ENCODE measurements at regions not wholly inside any gene's neighbourhood (a gene's known extent, or its start where the extent isn't known, plus 50 kb on each side); places are given as distances from the start of the nearest gene placed in this dataset.

GRCh38 chr3:153096731-153097131 lies 65.3 kb upstream of the RAP2B start:
- Mint-ChIP-seq H3K27ac (no peak overlapping the region), H3K9me3 (no peaks in the 10 kb centered on the region), H3K27me3 (ENCODE audit: insufficient read depth, low read depth) (no peaks in the 10 kb centered on the region), H3K4me1 (no peaks in the 10 kb centered on the region), H3K36me3 (no peaks in the 10 kb centered on the region), H3K4me3 (no peak overlapping the region)
- DNase-seq (ENCODE audit: low spot score): no peak
- Histone ChIP-seq H3K4me1 (no peaks in the 10 kb centered on the region), H3K36me3 (no peaks in the 10 kb centered on the region), H3K79me2 (ENCODE audit: low read depth) (no peaks in the 10 kb centered on the region), H4K20me1 (ENCODE audit: low read depth) (no peaks in the 10 kb centered on the region), H3K27ac (no peak overlapping the region), H3K9ac (no peak overlapping the region), H3K4me3 (no peak overlapping the region), H3F3A (ENCODE audit: low read depth) (no peaks in the 10 kb centered on the region), H2AFZ (replicated peaks) (no peak overlapping the region), H3K4me2 (no peak overlapping the region), H3K9me3 (ENCODE audit: low read depth) (no peaks in the 10 kb centered on the region), H3K27me3 (no peaks in the 10 kb centered on the region)
- TF ChIP-seq CTCF (IDR thresholded peaks at IDR 0.05) (no peak), EZH2 (IDR thresholded peaks at IDR 0.05) (no peak), EZH2phosphoT487 (IDR thresholded peaks at IDR 0.05) (no peak)

GRCh38 chr3:153097213-153097612 lies 64.8 kb upstream of the RAP2B start:
- Mint-ChIP-seq H3K27me3 (ENCODE audit: insufficient read depth, low read depth) (no peaks in the 10 kb centered on the region), H3K36me3 (no peaks in the 10 kb centered on the region), H3K27ac (no peak overlapping the region), H3K4me1 (no peaks in the 10 kb centered on the region), H3K4me3 (no peak overlapping the region), H3K9me3 (no peaks in the 10 kb centered on the region)
- no peak overlapping the region for H3K4me3 ChIP-seq
- H4K20me1 ChIP-seq (ENCODE audit: low read depth): no peaks in the 10 kb centered on the region
- no peaks in the 10 kb centered on the region for H3K4me1 ChIP-seq
- no peaks in the 10 kb centered on the region for H3F3A ChIP-seq (ENCODE audit: low read depth)
- no peak for DNase-seq (ENCODE audit: low spot score)
- H2AFZ ChIP-seq (replicated peaks): no peak overlapping the region
- no peaks in the 10 kb centered on the region for H3K27me3 ChIP-seq
- H3K27ac ChIP-seq: no peak overlapping the region
- H3K9me3 ChIP-seq (ENCODE audit: low read depth): no peaks in the 10 kb centered on the region
- TF ChIP-seq EZH2 (IDR thresholded peaks at IDR 0.05) (no peak), EZH2phosphoT487 (IDR thresholded peaks at IDR 0.05) (no peak), CTCF (IDR thresholded peaks at IDR 0.05) (no peak)
- H3K36me3 ChIP-seq: no peaks in the 10 kb centered on the region
- no peak overlapping the region for H3K4me2 ChIP-seq
- H3K79me2 ChIP-seq (ENCODE audit: low read depth): no peaks in the 10 kb centered on the region
- no peak overlapping the region for H3K9ac ChIP-seq

GRCh38 chr3:153099131-153099530 lies 62.9 kb upstream of the RAP2B start:
- Mint-ChIP-seq H3K4me3 (no peak overlapping the region), H3K36me3 (no peaks in the 10 kb centered on the region), H3K27me3 (ENCODE audit: insufficient read depth, low read depth) (no peaks in the 10 kb centered on the region), H3K4me1 (no peaks in the 10 kb centered on the region), H3K9me3 (no peaks in the 10 kb centered on the region), H3K27ac (no peak overlapping the region)
- Histone ChIP-seq H3K27me3 (no peaks in the 10 kb centered on the region), H2AFZ (replicated peaks) (no peak overlapping the region), H3F3A (ENCODE audit: low read depth) (no peaks in the 10 kb centered on the region), H3K4me3 (no peak overlapping the region), H3K4me2 (no peak overlapping the region), H3K79me2 (ENCODE audit: low read depth) (no peaks in the 10 kb centered on the region), H3K4me1 (no peaks in the 10 kb centered on the region), H3K9ac (no peak overlapping the region), H3K36me3 (no peaks in the 10 kb centered on the region), H3K9me3 (ENCODE audit: low read depth) (no peaks in the 10 kb centered on the region), H4K20me1 (ENCODE audit: low read depth) (no peaks in the 10 kb centered on the region), H3K27ac (no peak overlapping the region)
- no peak for DNase-seq (ENCODE audit: low spot score)
- no peak for TF ChIP-seq EZH2phosphoT487 (IDR thresholded peaks at IDR 0.05)
- no peak for TF ChIP-seq EZH2 (IDR thresholded peaks at IDR 0.05)
- TF ChIP-seq CTCF (IDR thresholded peaks at IDR 0.05): no peak
